NOMO-1 treated with DMSO at 0.1 percent for 48 hours (cell line): ENCODE measurements at regions not wholly inside any gene's neighbourhood (a gene's known extent, or its start where the extent isn't known, plus 50 kb on each side); places are given as distances from the start of the nearest gene placed in this dataset.

Source experiments
- DNase-seq: peaks from one replicate; lab custom pipeline; 2025; ENCODE audit not compliant: unreplicated experiment; lab: John Stamatoyannopoulos, UW

- DNase-seq, result no peak
These were observed 156.7 kb upstream of the CDH19 start for GRCh38 chr18:66760559-66760958.

- DNase-seq, result no peak
These were observed 155.3 kb upstream of the CDH19 start for GRCh38 chr18:66759050-66759828.

- DNase-seq, result no peak
These were observed 154.1 kb upstream of the CDH19 start for GRCh38 chr18:66757946-66758345.

GRCh38 chr18:66754335-66754734 lies 150.4 kb upstream of the CDH19 start:
- no peak for DNase-seq

GRCh38 chr18:66752733-66753132 lies 148.8 kb upstream of the CDH19 start:
- DNase-seq, result no peak

GRCh38 chr18:66749481-66750035 lies 145.7 kb upstream of the CDH19 start:
- no peak for DNase-seq

- no peak for DNase-seq
These were observed 145.1 kb upstream of the CDH19 start for GRCh38 chr18:66749030-66749429.

- DNase-seq, result no peak
These were observed 138.9 kb upstream of the CDH19 start for GRCh38 chr18:66742832-66743231.

GRCh38 chr18:66735933-66736332 lies 132.0 kb upstream of the CDH19 start:
- DNase-seq, result no peak

GRCh38 chr18:66734451-66734850 lies 130.6 kb upstream of the CDH19 start:
- no peak for DNase-seq

- no peak for DNase-seq
These were observed 128.0 kb upstream of the CDH19 start for GRCh38 chr18:66731890-66732289.

GRCh38 chr18:66729442-66730239 lies 125.8 kb upstream of the CDH19 start:
- DNase-seq, result no peak

GRCh38 chr18:66728951-66729350 lies 125.1 kb upstream of the CDH19 start:
- no peak for DNase-seq

- DNase-seq, result peak; percentile 73
These were observed 124.1 kb upstream of the CDH19 start for GRCh38 chr18:66727991-66728390.

GRCh38 chr18:66724664-66725356 lies 120.9 kb upstream of the CDH19 start:
- no peak for DNase-seq

- DNase-seq, result no peak
These were observed 118.8 kb upstream of the CDH19 start for GRCh38 chr18:66722671-66723070.

- peak; percentile 23 for DNase-seq
These were observed 104.8 kb upstream of the CDH19 start for GRCh38 chr18:66708646-66709045.

- DNase-seq, result no peak
These were observed 103.6 kb upstream of the CDH19 start for GRCh38 chr18:66707473-66707872.

GRCh38 chr18:66695281-66695680 lies 91.4 kb upstream of the CDH19 start:
- no peak for DNase-seq

- no peak for DNase-seq
These were observed 91.0 kb upstream of the CDH19 start for GRCh38 chr18:66694852-66695251.

GRCh38 chr18:66687635-66688034 lies 83.7 kb upstream of the CDH19 start:
- no peak for DNase-seq
